DND-41 (cell line): ENCODE measurements at regions not wholly inside any gene's neighbourhood (a gene's known extent, or its start where the extent isn't known, plus 50 kb on each side); places are given as distances from the start of the nearest gene placed in this dataset.

ENCODE experiments used
- CTCF ChIP-seq: IDR thresholded peaks from 2 replicates; pipeline ENCODE4 v1.5.1; 2012; ENCODE audit warnings: borderline replicate concordance, low read length, moderate library complexity, mild to moderate bottlenecking; ENCODE audit not compliant: poor library complexity, severe bottlenecking; ENCODE audit errors: extremely low read depth
- EZH2 ChIP-seq: IDR thresholded peaks from 3 replicates; pipeline ENCODE4 v1.6.1; 2012; ENCODE audit warnings: borderline replicate concordance, low read depth, mild to moderate bottlenecking, moderate library complexity, low read length, inconsistent platforms; ENCODE audit not compliant: severe bottlenecking

GRCh38 chr7:26930845-26931244 is 66.5 kb upstream of the SKAP2 start:
- no peak for TF ChIP-seq CTCF
- no peak for TF ChIP-seq EZH2
